Body of pancreas (tissue), 4 donors: ENCODE measurements at regions not wholly inside any gene's neighbourhood (a gene's known extent, or its start where the extent isn't known, plus 50 kb on each side); places are given as distances from the start of the nearest gene placed in this dataset.

Experiments used
- ATAC-seq: fragments of 150-250 bp; one replicate; pipeline ENCODE4 v1.9.1; 2016
- DNase-seq, 4 donors: peaks; one replicate each; pipeline ENCODE4 v3.0.0-alpha.2; 2019
- H3K27ac ChIP-seq, 4 donors: fragments of 200-600 bp; sonication (generic); 1 replicate in 3 of 4; 2 replicates in 1 of 4; pipeline versions ENCODE4 v1.5.1 to v1.6.1; 2016 to 2019; ENCODE audit warnings: mild to moderate bottlenecking in 1 of 4, mixed read lengths in 1 of 4, moderate library complexity in 1 of 4
- H3K27me3 ChIP-seq, 2 donors: fragments of 200-600 bp; sonication (generic); one replicate each; pipeline ENCODE4 v1.6.0; 2016; ENCODE audit warnings: mild to moderate bottlenecking in 1 of 2
- H3K36me3 ChIP-seq, 2 donors: fragments of 200-600 bp; sonication (generic); replicated peaks in 1 of 2; 2 replicates each; pipeline ENCODE4 v1.5.1; 2016; ENCODE audit warnings: low read depth in 2 of 2; ENCODE audit not compliant: insufficient read depth in 1 of 2
- H3K4me1 ChIP-seq: fragments of 200-600 bp; sonication (generic); one replicate; pipeline ENCODE4 v1.6.0; 2016
- H3K4me3 ChIP-seq, 2 donors: fragments of 200-600 bp; sonication (generic); 1 replicate in 1 of 2; 2 replicates in 1 of 2; pipeline ENCODE4 v1.5.1; 2016 to 2019
- H3K9me3 ChIP-seq, 3 donors: fragments of 200-600 bp; sonication (generic); 1 replicate in 2 of 3; 2 replicates in 1 of 3; pipeline ENCODE4 v1.5.1; 2016
- POLR2A ChIP-seq, 3 donors: fragments of 450-650 bp; IDR thresholded peaks; one replicate each; pipeline ENCODE4 v1.6.1; 2016; ENCODE audit warnings: antibody characterized with exemption in 3 of 3, mild to moderate bottlenecking in 2 of 3
- WGBS, 2 donors: methylation state at CpG; one replicate each; pipeline ENCODE4 v1.1.5; 2017; 5-methylcytosine and 5-hydroxymethylcytosine counted together
- intact Hi-C: fragments of 100-400 bp; cut with DNase I; formaldehyde crosslinking; loops from one replicate; pipeline ENCODE4 v1.15.1; 2023
- TF ChIP-seq, protein P1 (sequence below), 7 experiments: fragments of 450-650 bp in 4 of 7; fragments of 200-600 bp in 3 of 7; sonication (generic) in 3 of 7; IDR thresholded peaks; one replicate each; pipeline ENCODE4 v1.5.1; 2016 to 2019; ENCODE audit warnings: antibody characterized with exemption in 7 of 7

DNA sequence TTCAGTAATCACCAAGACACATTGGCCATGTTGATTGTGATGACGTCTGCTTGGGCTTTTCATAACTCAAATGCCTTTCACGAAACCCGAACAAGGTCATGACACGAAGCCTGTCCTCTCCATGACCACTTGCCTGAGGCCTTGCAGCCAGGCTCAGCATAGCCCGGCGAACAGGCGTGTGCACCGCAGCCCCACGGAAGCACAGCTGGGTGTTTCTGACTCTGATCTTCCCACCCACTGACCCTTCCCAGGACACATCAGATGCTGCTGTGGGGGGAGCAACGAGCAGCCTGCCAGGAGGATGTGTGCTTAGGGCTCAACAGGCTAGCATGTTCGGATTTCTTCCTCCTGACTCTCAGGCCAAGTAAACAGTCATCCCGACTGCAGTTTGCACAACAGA, 369.4 kb upstream of the SALL3 start:
- Histone ChIP-seq H3K36me3 (no peaks in the 10 kb centered on the region), H3K27me3 (no peaks in the 10 kb centered on the region), H3K9me3 (no peaks in the 10 kb centered on the region), H3K4me1 (no peaks in the 10 kb centered on the region), H3K4me3 (no peak overlapping the region), H3K27ac (no peak overlapping the region)
- TF ChIP-seq POLR2A (IDR thresholded peaks at IDR 0.05) = no peak
- TF ChIP-seq, protein P1, sequence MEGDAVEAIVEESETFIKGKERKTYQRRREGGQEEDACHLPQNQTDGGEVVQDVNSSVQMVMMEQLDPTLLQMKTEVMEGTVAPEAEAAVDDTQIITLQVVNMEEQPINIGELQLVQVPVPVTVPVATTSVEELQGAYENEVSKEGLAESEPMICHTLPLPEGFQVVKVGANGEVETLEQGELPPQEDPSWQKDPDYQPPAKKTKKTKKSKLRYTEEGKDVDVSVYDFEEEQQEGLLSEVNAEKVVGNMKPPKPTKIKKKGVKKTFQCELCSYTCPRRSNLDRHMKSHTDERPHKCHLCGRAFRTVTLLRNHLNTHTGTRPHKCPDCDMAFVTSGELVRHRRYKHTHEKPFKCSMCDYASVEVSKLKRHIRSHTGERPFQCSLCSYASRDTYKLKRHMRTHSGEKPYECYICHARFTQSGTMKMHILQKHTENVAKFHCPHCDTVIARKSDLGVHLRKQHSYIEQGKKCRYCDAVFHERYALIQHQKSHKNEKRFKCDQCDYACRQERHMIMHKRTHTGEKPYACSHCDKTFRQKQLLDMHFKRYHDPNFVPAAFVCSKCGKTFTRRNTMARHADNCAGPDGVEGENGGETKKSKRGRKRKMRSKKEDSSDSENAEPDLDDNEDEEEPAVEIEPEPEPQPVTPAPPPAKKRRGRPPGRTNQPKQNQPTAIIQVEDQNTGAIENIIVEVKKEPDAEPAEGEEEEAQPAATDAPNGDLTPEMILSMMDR (IDR thresholded peaks at IDR 0.05) = no peak
- ATAC-seq = no peak
- intact Hi-C loops = no loop called here
- WGBS, 2 donors = 45 to 64% methylated on average over 7 to 12 of the region's 12 CpGs
- no peak for DNase-seq

- TF ChIP-seq POLR2A (IDR thresholded peaks at IDR 0.05) = no peak
- TF ChIP-seq, protein P1 (IDR thresholded peaks at IDR 0.05) = no peak
- H3K4me3 ChIP-seq = no peak overlapping the region
- WGBS, 2 donors = 72% methylated on average over 16 of the region's 16 CpGs
- H3K4me1 ChIP-seq = no peaks in the 10 kb centered on the region
- DNase-seq (no peak), ATAC-seq (no peak)
- no peak overlapping the region for H3K27ac ChIP-seq
- H3K27me3 ChIP-seq = no peaks in the 10 kb centered on the region
- no peaks in the 10 kb centered on the region for H3K36me3 ChIP-seq
- H3K9me3 ChIP-seq = no peaks in the 10 kb centered on the region
- intact Hi-C loops = no loop called here
Observed at GRCh38 chr18:78611201-78611800, 368.3 kb upstream of the SALL3 start.

GRCh38 chr18:78611869-78612268, 367.7 kb upstream of the SALL3 start:
- WGBS, 2 donors = 75 to 80% methylated on average over 14 of the region's 14 CpGs
- Histone ChIP-seq H3K9me3 (no peaks in the 10 kb centered on the region), H3K27ac (no peak overlapping the region), H3K27me3 (no peaks in the 10 kb centered on the region), H3K4me1 (no peaks in the 10 kb centered on the region), H3K36me3 (no peaks in the 10 kb centered on the region), H3K4me3 (no peak overlapping the region)
- no peak for ATAC-seq
- DNase-seq = no peak
- TF ChIP-seq, protein P1 (IDR thresholded peaks at IDR 0.05) = no peak
- TF ChIP-seq POLR2A (IDR thresholded peaks at IDR 0.05) = no peak
- intact Hi-C loops = no loop called here

- WGBS, 2 donors = 58 to 67% methylated on average over 2 to 7 of the region's 7 CpGs
- no peak for DNase-seq
- Histone ChIP-seq H3K9me3 (no peaks in the 10 kb centered on the region), H3K4me3 (no peak overlapping the region), H3K4me1 (no peaks in the 10 kb centered on the region), H3K27me3 (no peaks in the 10 kb centered on the region), H3K27ac (no peak overlapping the region), H3K36me3 (no peaks in the 10 kb centered on the region)
- ATAC-seq = no peak
- intact Hi-C loops = no loop called here
- TF ChIP-seq, protein P1 (IDR thresholded peaks at IDR 0.05) = no peak
- no peak for TF ChIP-seq POLR2A (IDR thresholded peaks at IDR 0.05)
Observed at GRCh38 chr18:78612318-78612717, 367.3 kb upstream of the SALL3 start.

GRCh38 chr18:78612801-78613200, 366.8 kb upstream of the SALL3 start:
- TF ChIP-seq, protein P1 (IDR thresholded peaks at IDR 0.05) = no peak
- no peak for TF ChIP-seq POLR2A (IDR thresholded peaks at IDR 0.05)

More at GRCh38 chr18:78612801-78613200, 366.8 kb upstream of the SALL3 start:
- H3K27ac ChIP-seq = no peak overlapping the region
- intact Hi-C loops = no loop called here
- no peaks in the 10 kb centered on the region for H3K4me1 ChIP-seq
- 68 to 69% methylated on average over 12 to 13 of the region's 13 CpGs for WGBS, 2 donors
- DNase-seq = no peak
- H3K36me3 ChIP-seq = no peaks in the 10 kb centered on the region
- H3K4me3 ChIP-seq = no peak overlapping the region
- no peaks in the 10 kb centered on the region for H3K27me3 ChIP-seq
- no peak for ATAC-seq
- no peaks in the 10 kb centered on the region for H3K9me3 ChIP-seq
